GM12878 (cell line): ENCODE measurements at regions not wholly inside any gene's neighbourhood (a gene's known extent, or its start where the extent isn't known, plus 50 kb on each side); places are given as distances from the start of the nearest gene placed in this dataset.

Source experiments
- ATAC-seq: fragments of 200-7000 bp; cut with Tn5 transposase; 3 replicates; pipeline ENCODE4 v1.9.1; 2020; ENCODE audit warnings: mild to moderate bottlenecking, moderate library complexity
- BruUV-seq: library from RNA; stranded (reverse); fragments of 400-500 nt; replicated peaks from 2 replicates; lab custom pipeline; 2021; lab: Mats Ljungman, UMichigan
- CTCF ChIA-PET: fragments of 300-600 bp; sonication (Branson Sonifier 250); formaldehyde crosslinking; extraction: SDS; loops from one replicate; lab custom pipeline; 2021; ENCODE audit warnings: inconsistent platforms; lab: Yijun Ruan, JAX
- POLR2A ChIA-PET: fragments of 350-600 bp; formaldehyde crosslinking; extraction: SDS; loops from one replicate; lab custom pipeline; 2021; ENCODE audit warnings: inconsistent platforms; lab: Charles Lee
- RAD21 ChIA-PET: fragments of 300-600 bp; sonication (Branson Sonifier 250); formaldehyde crosslinking; loops from one replicate; lab custom pipeline; 2023; ENCODE audit warnings: antibody characterized with exemption; ENCODE audit not compliant: unreplicated experiment; lab: Charles Lee
- SMC1A ChIA-PET: fragments of 300-600 bp; sonication (Branson Sonifier 250); formaldehyde crosslinking; loops from one replicate; lab custom pipeline; 2023; ENCODE audit not compliant: unreplicated experiment, uncharacterized antibody; lab: Charles Lee
- DNase-seq: peaks from one replicate; pipeline ENCODE4 v3.0.0-alpha.2; 2011; ENCODE audit warnings: low read depth, low spot score
- FAIRE-seq: peaks from 3 replicates; lab custom pipeline; 2011; peaks lifted over from hg19 to GRCh38; lab: Jason Lieb, UNC
- H2AFZ ChIP-seq: 2 replicates; pipeline ENCODE4 v1.6.0; 2011; ENCODE audit warnings: low read depth, low read length, control low read depth; ENCODE audit not compliant: control insufficient read depth
- H3K27ac ChIP-seq: 2 replicates; pipeline ENCODE4 v1.5.1; 2011; ENCODE audit warnings: control low read depth; ENCODE audit not compliant: control insufficient read depth, insufficient read depth
- H3K27me3 ChIP-seq, 2 experiments: replicated peaks in 1 of 2; 2 replicates each; pipeline versions ENCODE4 v1.6.0 to v1.6.1; 2011; ENCODE audit warnings: low read length in 1 of 2; ENCODE audit not compliant: control insufficient read depth in 2 of 2, insufficient read depth in 2 of 2
- H3K36me3 ChIP-seq, 2 experiments: 2 replicates each; pipeline ENCODE4 v1.5.1; 2011; ENCODE audit warnings: low read length in 1 of 2; ENCODE audit not compliant: control insufficient read depth in 2 of 2, insufficient read depth in 2 of 2
- H3K4me1 ChIP-seq: 2 replicates; pipeline ENCODE4 v1.6.1; 2011; ENCODE audit warnings: mild to moderate bottlenecking, low read length, moderate library complexity, mixed read lengths; ENCODE audit not compliant: control insufficient read depth, insufficient read depth
- H3K4me2 ChIP-seq: 2 replicates; pipeline ENCODE4 v1.6.0; 2011; ENCODE audit warnings: control low read depth; ENCODE audit not compliant: control insufficient read depth, insufficient read depth
- H3K4me3 ChIP-seq: fragments of 200-600 bp; sonication (generic); 2 replicates; pipeline ENCODE4 v1.5.1; 2016
- H3K79me2 ChIP-seq: 2 replicates; pipeline ENCODE4 v1.6.0; 2011; ENCODE audit warnings: low read length; ENCODE audit not compliant: control insufficient read depth, insufficient read depth
- H3K9ac ChIP-seq: 2 replicates; pipeline ENCODE4 v1.8.0; 2011; ENCODE audit warnings: low read length, control low read depth, mixed read lengths; ENCODE audit not compliant: control insufficient read depth, insufficient read depth
- H3K9me3 ChIP-seq: replicated peaks from 3 replicates; pipeline ENCODE4 v1.5.1; 2011; ENCODE audit warnings: mild to moderate bottlenecking, low read length; ENCODE audit not compliant: control insufficient read depth, insufficient read depth
- H4K20me1 ChIP-seq: 2 replicates; pipeline ENCODE4 v1.6.0; 2011; ENCODE audit not compliant: control insufficient read depth, insufficient read depth
- CBX5 ChIP-seq: sonication (generic); IDR thresholded peaks from 2 replicates; pipeline ENCODE4 v1.6.1; 2016; ENCODE audit warnings: low read depth, moderate library complexity, mild to moderate bottlenecking, inconsistent platforms
- MYB ChIP-seq: fragments of 150-350 bp; IDR thresholded peaks from 2 replicates; pipeline ENCODE4 v1.6.1; 2014; ENCODE audit warnings: mild to moderate bottlenecking, low read depth, low read length, borderline replicate concordance
- NRF1 ChIP-seq: conservative IDR thresholded peaks from 2 replicates; pipeline ENCODE4 v1.6.1; 2011; ENCODE audit warnings: mild to moderate bottlenecking, low read depth, low read length, improper control_type of control experiment
- REST ChIP-seq: IDR thresholded peaks from 2 replicates; pipeline ENCODE4 v1.6.1; 2012; ENCODE audit warnings: mild to moderate bottlenecking, low read depth, low read length
- WGBS: methylation state at CpG from one replicate; pipeline ENCODE4 v1.1.6; 2016; ENCODE audit warnings: low lambda C conversion rate; ENCODE audit not compliant: insufficient replicate concordance, insufficient coverage; ENCODE audit errors: missing lambda C conversion rate; 5-methylcytosine and 5-hydroxymethylcytosine counted together
- in situ Hi-C: fragments of 300-500 bp; cut with MboI; formaldehyde crosslinking; loops from 9 replicates; pipeline ENCODE4 v1.14.3; 2018; ENCODE audit warnings: mixed read lengths
- intact Hi-C: fragments of 100-400 bp; cut with micrococcal nuclease; formaldehyde crosslinking; loops from one replicate; pipeline ENCODE4 v1.14.2; 2022; ENCODE audit not compliant: unreplicated experiment

DNA sequence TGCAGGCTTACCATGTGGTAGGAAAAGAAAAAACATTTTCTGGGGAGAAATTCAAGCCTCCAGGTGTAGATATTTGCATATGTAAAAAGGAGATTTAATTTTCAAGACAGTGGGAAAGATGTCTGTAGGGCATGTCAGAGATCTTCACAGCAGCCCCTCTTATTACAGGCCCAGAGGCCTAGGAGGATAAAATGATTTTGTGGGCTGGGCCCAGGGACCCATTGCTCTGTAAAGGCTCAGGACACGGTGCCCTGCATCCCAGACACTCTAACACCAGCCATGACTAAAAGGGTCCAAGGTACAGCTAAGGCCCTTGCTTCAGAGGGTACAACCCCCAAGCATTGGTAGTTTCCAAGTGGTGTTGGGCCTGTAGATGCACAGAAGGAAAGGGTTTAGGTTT is 680.1 kb downstream of the IGSF11 start (continued):
- TF ChIP-seq REST = no peak

- RAD21 ChIA-PET = no interaction called here
- H3K79me2 ChIP-seq = no peaks in the 10 kb centered on the region
- no peak overlapping the region for H3K9ac ChIP-seq
- H3K27ac ChIP-seq = no peak overlapping the region
- DNase-seq (no peak), ATAC-seq (no peak), FAIRE-seq (no peak)
- CTCF ChIA-PET = no interaction called here
- no TSS peak for BruUV-seq
- no peaks in the 10 kb centered on the region for H3K27me3 ChIP-seq
- no peaks in the 10 kb centered on the region for H4K20me1 ChIP-seq
- no peak overlapping the region for H3K4me3 ChIP-seq
- TF ChIP-seq MYB (no peak), NRF1 (no peak), CBX5 (peak; percentile 97)
- no peaks in the 10 kb centered on the region for H3K4me1 ChIP-seq
- POLR2A ChIA-PET = no interaction called here
- in situ Hi-C loops (no loop called here), intact Hi-C loops (no loop called here)
- SMC1A ChIA-PET = no interaction called here
- peaks cover 5% of the 10 kb centered on the region for H3K9me3 ChIP-seq
- no peak overlapping the region for H2AFZ ChIP-seq
- 85% methylated on average over 4 of the region's 4 CpGs for WGBS
- no peaks in the 10 kb centered on the region for H3K36me3 ChIP-seq
- H3K4me2 ChIP-seq = no peak overlapping the region
Observed at GRCh38 chr3:118369892-118370491, 664.7 kb downstream of the IGSF11 start.
